ENCODE measurements at regions not wholly inside any gene's neighbourhood (a gene's known extent, or its start where the extent isn't known, plus 50 kb on each side); places are given as distances from the start of the nearest gene placed in this dataset.

DNA sequence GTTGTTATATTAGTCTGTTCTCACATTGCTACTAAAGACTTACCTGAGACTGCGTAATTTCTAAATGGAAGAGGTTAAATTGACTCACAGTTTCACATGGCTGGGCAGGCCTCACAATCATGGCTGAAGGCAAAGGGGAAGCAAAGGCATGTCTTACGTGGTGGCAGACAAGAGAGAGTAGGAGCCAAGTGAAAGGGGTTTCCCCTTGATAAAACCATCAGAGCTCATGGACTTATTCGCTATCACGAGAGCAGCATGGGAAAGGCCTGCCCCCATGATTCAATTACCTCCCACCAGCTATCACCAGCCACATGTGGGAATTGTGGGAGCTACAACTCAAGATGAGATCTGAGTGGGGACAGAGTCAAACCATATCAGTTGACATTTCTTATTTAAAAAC is 374.5 kb upstream of the RORB start:
- no peak for DNase-seq (ENCODE audit: low read depth)
- H3K4me3 ChIP-seq (ENCODE audit: control insufficient read depth, low read depth, low read length), result no peak overlapping the region
- TF ChIP-seq, protein P1, sequence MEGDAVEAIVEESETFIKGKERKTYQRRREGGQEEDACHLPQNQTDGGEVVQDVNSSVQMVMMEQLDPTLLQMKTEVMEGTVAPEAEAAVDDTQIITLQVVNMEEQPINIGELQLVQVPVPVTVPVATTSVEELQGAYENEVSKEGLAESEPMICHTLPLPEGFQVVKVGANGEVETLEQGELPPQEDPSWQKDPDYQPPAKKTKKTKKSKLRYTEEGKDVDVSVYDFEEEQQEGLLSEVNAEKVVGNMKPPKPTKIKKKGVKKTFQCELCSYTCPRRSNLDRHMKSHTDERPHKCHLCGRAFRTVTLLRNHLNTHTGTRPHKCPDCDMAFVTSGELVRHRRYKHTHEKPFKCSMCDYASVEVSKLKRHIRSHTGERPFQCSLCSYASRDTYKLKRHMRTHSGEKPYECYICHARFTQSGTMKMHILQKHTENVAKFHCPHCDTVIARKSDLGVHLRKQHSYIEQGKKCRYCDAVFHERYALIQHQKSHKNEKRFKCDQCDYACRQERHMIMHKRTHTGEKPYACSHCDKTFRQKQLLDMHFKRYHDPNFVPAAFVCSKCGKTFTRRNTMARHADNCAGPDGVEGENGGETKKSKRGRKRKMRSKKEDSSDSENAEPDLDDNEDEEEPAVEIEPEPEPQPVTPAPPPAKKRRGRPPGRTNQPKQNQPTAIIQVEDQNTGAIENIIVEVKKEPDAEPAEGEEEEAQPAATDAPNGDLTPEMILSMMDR (conservative IDR thresholded peaks at IDR 0.05; ENCODE audit: control insufficient read depth, insufficient read depth, low read depth, low read length), result no peak

DNA sequence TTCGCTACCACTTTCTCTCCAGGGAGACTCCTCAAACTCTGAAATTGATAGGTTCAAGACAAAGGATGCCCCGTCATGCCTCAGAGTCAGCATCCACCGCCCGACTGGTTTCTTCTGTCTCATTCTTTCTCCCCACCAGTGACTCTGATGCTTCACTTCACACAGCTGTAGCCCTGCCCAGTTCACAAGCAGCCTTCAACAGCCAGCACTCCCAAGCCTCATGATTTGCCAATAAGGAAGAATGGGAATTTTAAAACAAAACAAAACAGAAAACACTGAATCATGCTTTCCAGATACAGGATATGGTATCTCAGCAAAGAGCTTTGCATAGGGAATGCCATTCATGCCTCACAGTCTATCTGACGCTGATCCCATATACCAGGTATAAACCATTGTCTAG is 371.2 kb upstream of the RORB start:
- TF ChIP-seq, protein P1 (conservative IDR thresholded peaks at IDR 0.05; ENCODE audit: control insufficient read depth, insufficient read depth, low read depth, low read length), result no peak
- no peak for DNase-seq (ENCODE audit: low read depth)
- no peak overlapping the region for H3K4me3 ChIP-seq (ENCODE audit: control insufficient read depth, low read depth, low read length)

DNA sequence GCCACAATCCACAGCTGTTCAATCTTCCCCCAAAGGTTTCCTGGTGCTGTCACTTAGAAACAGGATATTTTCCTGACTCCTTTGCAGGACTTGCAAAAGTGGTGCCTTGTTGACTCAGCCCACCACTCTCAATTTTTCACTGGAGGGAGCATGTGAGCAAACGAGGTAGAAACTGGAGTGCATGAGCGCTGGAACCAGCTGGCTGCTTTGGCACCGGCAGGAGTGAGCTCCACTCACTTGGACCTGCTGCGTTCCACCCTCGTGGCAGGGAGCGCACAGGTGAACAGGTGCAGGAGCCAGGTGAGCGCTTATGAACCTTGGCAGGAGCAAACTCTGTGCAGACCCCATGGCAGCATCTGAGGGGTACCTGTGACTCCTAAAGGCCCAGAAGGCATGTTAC is 364.1 kb upstream of the RORB start:
- TF ChIP-seq, protein P1 (conservative IDR thresholded peaks at IDR 0.05; ENCODE audit: control insufficient read depth, insufficient read depth, low read depth, low read length), result no peak
- H3K4me3 ChIP-seq (ENCODE audit: control insufficient read depth, low read depth, low read length), result no peak overlapping the region
- DNase-seq (ENCODE audit: low read depth), result no peak

DNA sequence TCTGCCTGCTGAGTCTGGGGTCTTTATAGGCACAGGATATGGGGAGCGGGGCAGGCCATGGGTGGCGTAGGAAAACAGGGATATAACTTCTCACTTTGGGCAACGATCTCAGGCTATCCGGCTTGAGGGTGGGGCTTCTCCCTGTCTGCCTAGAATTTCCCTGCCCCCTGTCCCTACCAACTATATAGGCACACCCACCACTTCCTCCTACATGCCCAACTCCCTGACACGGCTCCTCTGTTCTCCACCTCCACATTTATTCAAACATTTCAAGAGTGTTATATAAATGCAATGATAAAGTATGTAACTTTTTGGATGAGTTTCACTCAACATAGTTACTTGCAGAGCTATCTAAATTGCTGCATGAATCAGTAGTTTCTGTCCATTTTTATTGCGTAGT is 363.2 kb upstream of the RORB start:
- TF ChIP-seq, protein P1 (conservative IDR thresholded peaks at IDR 0.05; ENCODE audit: control insufficient read depth, insufficient read depth, low read depth, low read length), result no peak
- no peak overlapping the region for H3K4me3 ChIP-seq (ENCODE audit: control insufficient read depth, low read depth, low read length)
- DNase-seq (ENCODE audit: low read depth), result no peak

DNA sequence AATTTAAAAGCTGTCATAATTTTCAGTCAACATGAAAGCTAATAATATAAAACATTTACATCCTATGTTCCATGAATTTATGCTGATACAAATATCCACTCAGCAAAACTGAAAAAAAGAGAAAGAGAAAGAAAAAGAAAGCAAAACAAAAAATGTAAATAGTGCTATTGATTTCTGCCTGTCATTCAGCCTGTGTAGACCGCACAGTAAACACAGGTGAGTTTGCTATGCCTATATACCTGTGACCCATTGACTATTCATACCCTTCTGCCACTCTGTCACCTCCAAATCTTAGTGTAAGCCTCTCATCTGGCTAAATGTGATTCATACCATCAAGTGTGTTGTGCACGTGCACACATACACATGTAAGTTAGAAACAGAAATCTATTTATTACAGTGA is 359.0 kb upstream of the RORB start:
- TF ChIP-seq, protein P1 (conservative IDR thresholded peaks at IDR 0.05; ENCODE audit: control insufficient read depth, insufficient read depth, low read depth, low read length), result no peak
- no peak for DNase-seq (ENCODE audit: low read depth)
- H3K4me3 ChIP-seq (ENCODE audit: control insufficient read depth, low read depth, low read length), result no peak overlapping the region

DNA sequence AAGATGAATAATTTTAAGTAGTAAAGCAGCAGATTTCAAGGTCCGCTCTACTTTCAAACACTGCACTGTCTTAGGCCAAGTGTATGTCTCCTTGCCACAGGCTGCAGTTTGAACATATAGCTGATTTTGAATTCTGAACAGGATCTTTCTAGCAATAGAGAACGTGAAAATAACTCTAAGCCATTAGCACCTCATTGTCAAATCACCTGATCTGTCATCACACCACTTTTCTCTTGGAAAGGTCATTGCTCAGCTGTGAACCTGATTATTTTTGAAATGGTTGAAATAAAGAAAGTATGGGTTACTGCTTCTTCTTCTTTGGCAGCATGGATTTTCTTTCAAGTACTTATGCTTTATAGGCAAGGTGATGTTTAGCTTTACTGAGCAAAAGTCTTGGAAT is 357.0 kb upstream of the RORB start:
- TF ChIP-seq, protein P1 (conservative IDR thresholded peaks at IDR 0.05; ENCODE audit: control insufficient read depth, insufficient read depth, low read depth, low read length), result no peak
- no peak for DNase-seq (ENCODE audit: low read depth)
- H3K4me3 ChIP-seq (ENCODE audit: control insufficient read depth, low read depth, low read length), result no peak overlapping the region

DNA sequence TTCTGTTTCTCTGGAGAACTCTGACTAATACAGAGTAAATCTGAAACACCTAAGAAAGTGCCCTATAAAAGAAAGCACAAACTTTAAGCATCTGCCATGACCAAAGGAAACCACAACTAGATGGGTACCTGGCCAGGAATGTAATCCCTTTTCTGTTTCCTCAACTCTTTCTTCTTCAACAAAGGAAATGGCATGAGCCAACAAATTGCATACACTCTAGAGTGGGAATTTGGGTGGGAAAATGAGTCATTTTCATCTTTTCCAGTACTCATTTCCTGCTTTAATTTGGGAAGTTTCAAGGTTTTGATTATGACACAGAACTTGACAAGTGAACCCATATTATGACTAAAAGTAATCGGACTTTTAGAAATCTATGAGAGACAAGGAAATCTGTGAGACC is 349.2 kb upstream of the RORB start:
- peak; percentile 1 for DNase-seq (ENCODE audit: low read depth)
- TF ChIP-seq, protein P1 (conservative IDR thresholded peaks at IDR 0.05; ENCODE audit: control insufficient read depth, insufficient read depth, low read depth, low read length), result no peak
- H3K4me3 ChIP-seq (ENCODE audit: control insufficient read depth, low read depth, low read length), result no peak overlapping the region
